HG02884 (cell line): ENCODE measurements at regions not wholly inside any gene's neighbourhood (a gene's known extent, or its start where the extent isn't known, plus 50 kb on each side); places are given as distances from the start of the nearest gene placed in this dataset.
A peak's percentile ranks its signal among the peaks of the same experiment; 100 is the strongest.

Source experiments
- ATAC-seq: cut with Tn5 transposase; IDR thresholded peaks from one replicate; pipeline ENCODE4 v1.9.1; 2021; ENCODE audit warnings: mild to moderate bottlenecking, moderate library complexity; ENCODE audit not compliant: unreplicated experiment

DNA sequence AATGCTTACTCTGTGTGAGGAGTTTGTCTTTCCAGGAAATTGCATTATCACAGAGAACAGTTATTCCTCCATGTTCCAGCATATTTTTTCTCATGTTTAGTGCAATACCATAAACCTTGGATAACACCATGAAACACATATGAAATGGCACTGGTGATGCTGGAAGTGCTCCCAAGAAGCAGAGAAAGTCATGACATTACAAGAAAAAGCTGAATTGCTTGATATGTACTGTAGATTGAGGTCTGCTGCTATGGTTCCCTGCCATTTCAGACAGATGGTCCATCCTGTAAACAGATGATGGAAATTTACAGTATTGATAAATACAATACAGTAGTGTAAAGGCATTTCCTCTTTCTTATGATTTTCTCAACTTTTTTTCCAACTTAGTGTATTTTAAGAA lies 422.1 kb downstream of the LRRIQ3 start:
- no peak for ATAC-seq

DNA sequence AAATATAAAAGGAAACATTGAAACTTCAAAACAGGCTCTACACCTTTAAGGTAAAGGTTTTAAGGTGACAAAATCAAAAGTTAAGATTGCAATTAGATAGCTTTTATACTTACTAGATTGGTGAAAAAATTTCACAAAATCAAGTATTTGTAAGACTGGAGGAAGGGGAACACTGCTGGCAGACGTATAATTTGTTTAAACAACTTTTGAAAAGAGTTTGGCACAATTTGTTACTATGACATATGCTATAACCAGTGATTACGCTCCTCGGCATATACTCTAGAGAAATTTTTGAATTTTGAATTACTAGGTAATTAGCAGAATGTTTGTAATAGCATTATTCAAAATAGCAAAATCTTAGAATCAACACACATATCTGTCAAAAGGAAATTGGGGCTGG lies 425.0 kb downstream of the LRRIQ3 start:
- no peak for ATAC-seq

DNA sequence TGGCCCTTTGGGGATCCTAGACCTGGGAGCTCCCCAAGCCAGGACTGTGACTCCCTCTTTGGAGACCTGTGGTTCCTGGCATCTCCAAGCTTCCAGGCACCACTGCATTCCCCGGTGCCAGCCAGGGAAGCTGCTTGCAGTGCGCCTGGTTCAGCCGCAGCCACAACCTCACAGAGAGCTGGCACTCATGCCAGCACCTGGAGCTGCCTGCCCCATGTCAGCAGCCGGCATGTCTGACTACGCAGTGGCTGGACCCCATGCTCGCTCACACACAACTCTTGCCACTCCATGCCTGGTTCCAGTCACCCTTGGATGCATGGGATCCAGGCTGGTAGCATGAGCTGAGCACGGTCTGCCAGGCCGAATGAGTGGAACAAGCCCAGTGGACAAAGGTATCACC lies 426.6 kb downstream of the LRRIQ3 start:
- ATAC-seq = no peak

DNA sequence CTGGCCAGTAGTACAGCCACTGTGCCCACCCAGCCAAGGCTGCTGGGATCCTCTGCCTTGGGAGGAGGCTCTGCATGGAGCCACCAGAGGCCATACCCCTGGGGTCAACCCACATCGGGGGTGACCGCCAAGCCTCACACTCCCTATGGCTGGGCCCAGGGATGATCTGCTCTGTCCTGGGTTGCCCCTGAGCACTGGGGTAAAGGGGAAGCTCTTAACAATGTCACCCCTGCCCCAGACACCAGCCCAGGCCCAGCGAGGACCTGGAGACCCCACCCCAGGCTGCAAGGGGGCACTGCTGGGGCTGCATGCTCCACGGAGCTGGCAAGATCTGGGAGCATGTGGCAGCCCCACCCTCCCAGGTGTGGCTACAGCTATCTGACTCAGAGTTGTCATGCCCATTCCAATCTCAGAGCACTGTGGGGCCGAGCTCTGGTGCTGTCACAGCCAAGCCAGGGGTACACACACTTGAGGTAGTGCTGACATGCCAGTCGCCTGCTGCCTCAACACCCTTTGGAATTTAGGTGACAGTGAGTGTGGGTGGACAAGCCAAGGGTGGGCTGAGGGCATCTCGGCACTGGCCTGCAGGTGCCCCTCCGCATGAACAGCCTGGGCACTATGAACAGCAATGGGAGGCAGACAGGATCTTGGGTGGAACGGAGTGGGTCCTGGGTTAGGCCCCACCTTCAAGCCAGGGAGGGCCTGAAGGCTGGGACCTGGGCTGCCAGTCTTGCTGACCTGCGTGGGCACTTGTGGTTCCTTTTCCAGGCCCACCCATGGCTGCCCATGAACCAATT lies 427.7 kb downstream of the LRRIQ3 start:
- no peak for ATAC-seq

DNA sequence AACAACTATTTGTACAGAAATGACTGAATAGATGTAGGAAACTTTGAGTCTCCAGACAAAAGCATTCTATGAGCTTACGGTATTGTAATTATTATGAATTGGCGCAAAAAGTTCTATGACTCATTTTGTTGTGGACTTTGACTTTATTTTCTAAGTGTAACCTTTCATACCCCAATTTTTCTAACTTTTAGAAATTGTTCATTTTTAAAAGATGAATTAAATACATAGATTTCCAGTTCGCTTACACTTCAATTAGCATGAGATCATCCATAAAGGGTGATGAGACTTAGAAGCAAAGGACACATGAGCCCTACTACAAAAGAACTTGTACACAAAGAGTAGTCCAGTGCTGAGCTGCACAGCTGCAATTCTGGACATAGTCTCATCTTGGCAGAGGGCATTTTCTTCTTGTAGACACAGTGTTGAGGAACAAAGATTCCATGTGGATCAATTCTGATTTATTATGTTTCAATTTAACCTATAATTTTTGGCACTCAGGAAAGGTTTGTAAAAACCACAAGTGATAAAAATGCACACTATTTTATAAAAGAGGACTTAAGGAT lies 431.1 kb downstream of the LRRIQ3 start:
- ATAC-seq = no peak

DNA sequence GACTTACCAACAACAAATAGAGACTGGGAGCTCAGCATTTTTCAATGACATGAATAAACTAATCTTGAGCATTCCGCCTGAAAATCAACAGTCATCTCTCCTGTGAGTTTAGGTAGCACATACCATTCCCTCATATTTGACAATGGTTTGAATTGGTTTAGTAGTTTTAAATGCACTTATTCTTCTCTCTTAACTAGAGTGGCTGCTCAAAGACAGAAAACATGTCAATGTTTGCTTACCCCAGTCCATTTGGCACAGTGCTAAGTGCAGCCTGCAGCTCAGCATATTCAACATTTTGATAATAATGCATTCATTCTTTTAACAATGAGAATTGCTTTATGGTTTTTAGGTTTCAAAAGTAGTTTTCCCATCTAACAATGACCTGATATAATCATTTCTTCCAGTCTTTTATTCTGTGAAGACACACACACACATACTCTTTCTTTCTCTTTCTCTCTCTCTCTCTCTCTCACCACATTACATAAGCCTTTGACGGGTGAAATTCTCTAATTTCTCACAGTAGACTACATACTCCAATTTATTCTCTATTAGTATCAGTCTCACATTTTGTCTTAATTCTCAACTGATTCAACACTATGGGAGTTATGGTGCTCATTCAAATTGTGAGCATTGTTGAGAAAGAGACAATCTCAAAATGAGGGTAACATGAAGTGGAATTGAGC lies 432.3 kb downstream of the LRRIQ3 start:
- ATAC-seq = no peak

DNA sequence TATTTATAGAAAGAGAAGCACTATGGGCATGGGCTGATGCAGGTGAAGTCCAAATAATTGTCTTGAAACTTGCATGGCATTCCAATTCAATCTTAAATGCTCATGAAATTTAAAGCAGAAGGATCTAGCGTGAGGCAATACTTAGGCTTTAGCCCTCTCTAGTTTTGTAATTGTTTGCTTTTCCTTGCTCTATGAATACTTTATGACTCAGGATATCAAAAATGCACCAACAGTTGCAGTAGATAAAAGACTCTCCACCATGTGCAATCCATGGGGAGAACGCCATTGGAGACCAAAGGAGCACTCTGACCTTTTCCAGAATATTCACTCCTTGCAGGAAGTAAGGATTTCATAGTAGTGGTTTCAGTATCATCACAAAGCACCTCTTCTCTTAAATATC lies 436.4 kb downstream of the LRRIQ3 start:
- ATAC-seq = no peak

DNA sequence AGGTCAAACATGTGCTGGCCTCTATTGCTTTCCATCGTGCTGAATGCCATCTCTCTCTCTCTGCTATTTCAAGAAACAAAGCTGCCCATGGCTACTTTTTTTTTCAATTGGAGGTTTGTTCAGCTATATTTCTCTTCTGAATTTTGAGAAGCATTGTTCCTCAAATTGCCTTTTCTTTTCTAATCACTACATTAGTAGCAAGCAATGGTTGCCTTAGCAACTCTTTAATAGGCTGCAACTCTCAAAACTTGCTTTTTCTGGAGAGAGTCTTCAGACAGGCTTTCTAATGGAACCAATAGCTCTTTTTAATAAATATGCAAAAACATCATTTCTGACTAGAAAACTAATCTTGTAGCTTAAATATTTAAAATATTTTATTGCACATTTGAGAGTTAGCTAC lies 439.0 kb downstream of the LRRIQ3 start:
- ATAC-seq = no peak

DNA sequence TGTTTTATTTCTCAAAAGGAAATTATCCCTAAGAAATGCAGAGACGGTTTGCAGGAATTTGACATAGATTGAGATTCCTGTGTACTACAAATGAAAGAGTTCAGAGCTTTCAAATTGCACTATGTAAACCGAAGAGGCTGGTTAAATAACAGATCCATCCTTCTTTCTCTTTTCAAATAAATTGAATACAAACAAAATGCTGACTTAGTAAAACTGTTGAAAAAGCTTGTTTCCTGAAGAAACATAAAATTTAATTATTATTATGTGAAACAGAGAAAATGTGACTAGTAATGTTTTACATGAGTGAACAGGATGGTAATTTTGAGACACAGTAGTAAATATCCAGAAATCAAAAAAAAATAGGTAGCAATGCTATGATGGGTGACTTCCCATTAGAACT lies 441.2 kb downstream of the LRRIQ3 start:
- ATAC-seq = no peak

DNA sequence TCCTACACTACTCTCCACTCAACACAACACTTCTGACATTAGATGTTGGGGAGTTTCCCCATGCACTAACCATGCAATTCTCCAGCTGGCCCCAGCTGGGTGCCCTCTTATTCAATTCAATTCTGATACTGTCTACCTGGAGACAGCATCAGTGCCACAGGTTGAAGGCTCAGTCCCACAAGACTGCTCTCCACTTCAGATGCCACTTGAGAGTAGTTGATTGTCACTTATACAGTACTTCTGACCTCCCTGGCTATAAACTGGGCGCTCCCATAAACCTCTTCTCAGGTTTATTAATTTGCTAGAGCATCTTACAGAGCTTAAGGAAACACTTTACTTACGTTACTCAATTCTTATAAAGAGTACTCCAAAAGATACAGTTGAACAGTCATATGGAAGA lies 442.3 kb downstream of the LRRIQ3 start:
- ATAC-seq = no peak

DNA sequence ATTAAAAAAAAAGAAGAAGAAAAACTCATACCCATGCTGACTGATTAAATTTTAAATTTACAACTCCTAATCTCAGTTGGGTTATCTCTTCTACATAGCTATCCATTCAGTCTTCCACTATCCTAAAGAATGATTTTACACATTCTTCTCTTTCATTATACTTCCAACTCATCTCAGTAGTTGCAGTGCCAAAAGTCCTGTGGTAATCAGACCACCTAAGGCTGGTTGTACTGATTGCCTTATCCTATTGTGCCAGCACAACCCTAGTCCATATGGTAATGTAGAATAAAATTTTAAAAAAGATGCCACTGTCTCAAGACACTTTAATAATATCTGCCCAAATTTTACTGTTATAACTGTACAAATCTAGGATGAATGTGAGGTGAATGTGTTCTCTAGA lies 448.0 kb downstream of the LRRIQ3 start:
- no peak for ATAC-seq

DNA sequence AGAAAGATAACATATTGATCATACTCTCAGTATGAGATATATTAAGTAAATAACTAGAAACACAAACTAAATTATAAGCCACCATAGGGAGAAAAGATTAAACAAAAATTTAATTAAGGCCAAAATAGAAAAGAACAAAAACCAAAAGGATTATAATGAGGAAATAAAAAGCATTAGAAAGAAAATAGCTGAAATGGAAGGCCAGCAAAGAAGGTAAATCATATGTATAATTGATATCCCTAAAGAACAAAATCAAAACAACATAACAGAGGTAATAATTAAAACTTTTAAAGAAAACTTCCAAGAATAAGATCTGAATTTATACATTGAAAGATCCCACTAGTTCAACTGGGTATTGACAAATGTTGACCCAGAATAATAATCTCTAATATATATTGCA lies 453.0 kb downstream of the LRRIQ3 start:
- no peak for ATAC-seq

DNA sequence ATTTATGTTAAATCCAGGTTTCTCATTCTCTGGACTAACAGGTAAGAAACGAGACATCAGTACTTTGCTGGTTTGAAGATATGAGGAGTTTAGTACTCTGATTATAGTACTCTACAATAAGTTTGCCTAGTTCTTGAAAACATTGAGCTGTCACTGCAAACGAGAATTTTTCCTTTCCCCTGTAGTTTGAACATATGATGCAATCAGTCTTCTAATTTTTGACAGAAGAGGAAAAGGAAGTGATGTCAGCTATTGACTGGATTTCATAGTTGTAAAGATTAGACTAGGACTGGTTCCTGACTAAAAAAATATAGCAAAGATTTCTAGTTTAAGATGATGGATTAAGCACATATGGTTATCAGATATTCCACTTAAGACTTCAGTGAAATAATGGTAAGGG lies 461.9 kb downstream of the LRRIQ3 start:
- no peak for ATAC-seq

DNA sequence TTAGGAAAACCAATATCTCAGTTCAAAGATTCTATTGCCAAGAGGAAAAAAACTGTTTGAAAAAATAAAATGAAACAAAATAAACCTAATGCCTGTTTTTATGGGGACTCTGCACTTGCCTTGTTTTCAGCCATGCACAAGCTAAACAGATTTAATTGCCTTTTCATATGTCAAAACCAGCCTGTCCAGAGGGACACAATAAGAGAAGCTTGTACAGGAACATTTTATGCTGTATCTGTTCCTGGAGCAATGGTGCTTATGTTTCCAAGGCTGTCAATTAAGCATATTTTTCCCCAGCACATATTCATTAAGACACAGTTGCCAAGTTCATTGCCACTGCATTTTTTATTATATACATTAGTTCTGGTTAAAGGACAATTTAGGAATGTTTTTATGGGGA lies 470.9 kb downstream of the LRRIQ3 start:
- ATAC-seq = no peak

DNA sequence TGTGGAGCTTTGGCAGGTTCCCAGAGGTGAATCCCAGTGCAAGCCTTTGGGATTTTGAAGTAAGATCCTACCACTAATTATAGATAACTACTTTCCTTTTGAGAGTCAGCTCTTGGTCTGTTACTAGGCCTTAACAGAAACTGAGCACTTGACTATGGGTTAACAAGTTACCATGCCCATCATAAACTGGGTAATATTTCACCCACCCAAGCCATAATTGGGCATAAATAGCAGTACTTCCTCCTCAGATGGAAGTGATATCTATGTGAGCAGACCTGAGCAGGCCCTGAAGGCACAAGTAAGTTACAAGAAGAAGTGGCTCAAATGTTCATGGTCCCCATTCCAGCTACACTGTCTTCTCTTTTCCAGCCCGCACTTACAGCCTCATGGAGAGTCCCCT lies 475.9 kb downstream of the LRRIQ3 start:
- no peak for ATAC-seq

DNA sequence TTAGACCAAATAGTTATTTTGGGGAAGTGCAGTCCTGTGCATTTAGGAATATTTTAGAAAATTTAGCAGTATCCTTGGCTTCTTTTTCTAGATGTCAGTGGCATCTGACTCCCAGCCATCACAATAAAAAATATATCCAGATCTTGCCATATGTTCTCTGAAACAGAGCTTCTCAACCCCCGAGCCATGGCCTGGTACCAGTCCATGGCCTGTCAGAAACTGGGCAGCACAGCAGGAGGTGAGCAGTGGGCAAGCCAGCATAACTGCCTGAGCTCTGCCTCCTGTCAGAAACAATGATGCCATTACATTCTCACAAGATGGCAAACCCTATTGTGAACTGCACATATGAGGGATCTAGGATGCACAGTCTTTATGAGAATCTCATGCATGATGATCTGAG lies 480.0 kb downstream of the LRRIQ3 start:
- ATAC-seq = no peak

DNA sequence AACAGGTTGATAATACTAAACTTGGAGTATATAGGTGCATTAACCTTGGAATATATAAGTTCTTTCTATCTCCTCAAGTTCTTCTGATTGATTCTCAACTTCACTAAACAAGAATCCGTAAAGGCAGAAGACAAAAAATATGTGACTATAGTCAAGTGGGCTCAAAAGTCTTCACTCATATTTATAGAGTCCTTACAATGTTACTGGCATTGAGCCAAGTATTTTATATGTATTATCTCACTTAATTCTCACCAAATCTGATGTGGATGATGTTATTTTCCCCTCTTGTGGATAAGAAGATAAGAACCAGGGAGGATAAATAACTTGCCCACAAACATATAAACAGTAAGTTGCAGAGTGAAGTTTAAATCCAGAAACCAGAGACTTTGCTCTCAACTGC lies 486.9 kb downstream of the LRRIQ3 start:
- ATAC-seq = no peak

DNA sequence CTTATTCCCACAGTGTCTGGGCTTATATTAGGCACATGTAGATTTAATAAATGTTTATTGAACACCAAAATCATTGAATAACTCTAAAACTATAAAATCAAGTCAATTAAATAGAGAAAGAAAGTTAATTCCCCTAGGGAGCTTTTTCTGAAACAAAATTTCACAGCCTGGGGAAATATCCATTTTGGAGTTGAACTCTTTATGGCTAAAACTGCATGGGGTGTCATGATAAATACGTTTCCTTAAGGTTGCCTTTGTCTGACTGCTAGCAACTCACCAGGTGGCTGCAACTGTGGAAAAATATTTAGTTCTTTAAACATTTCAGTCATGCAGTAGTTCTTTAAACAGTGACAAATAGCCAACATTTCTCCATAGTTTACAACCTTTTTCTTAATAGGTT lies 496.1 kb downstream of the LRRIQ3 start:
- ATAC-seq = no peak

DNA sequence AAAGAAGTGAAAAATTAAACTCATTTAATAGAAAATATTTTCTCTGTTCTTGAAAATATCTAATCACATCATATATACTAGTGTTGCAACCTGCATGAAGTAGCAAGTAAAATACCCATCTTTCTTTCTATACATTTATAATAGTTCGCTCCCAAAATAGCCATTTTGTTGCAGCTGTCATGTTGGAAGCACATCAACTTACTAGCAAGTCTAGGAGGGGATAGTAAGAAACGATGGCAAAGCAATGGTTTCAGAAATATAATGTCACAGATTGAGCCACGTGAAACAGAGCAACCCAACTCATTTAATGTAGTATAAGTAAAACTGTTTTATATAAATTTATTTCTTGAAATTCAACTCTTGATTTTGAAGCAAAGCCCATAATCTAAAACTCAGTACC lies 521.8 kb downstream of the LRRIQ3 start:
- ATAC-seq = no peak

DNA sequence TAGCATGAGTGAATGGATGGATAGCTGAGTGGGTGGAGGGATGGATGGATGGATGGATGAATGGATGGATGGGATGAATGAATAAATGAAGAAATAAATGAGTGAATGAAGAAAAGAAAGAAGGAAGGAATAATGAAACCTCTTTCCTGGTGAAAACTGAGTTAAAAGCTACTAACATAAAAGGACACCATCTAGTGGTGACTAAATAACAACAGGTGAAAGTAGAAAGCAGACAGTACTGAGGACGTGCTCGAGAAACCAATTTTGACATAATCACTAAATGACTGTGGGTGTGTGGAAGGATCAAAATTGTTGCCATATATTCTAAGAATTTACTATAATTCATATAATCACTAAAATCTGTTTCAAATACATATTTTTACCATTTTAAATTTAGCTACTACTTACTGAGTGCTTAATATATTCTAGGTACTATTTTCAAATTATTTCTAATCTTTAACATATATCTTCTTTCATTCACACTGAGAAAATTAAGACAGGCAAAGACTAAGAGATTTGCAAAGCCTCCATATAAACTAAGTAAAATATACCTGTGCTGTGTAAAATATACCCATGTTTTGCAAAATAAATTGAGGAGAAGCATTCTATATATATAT lies 522.9 kb downstream of the LRRIQ3 start:
- peak; percentile 76 for ATAC-seq

DNA sequence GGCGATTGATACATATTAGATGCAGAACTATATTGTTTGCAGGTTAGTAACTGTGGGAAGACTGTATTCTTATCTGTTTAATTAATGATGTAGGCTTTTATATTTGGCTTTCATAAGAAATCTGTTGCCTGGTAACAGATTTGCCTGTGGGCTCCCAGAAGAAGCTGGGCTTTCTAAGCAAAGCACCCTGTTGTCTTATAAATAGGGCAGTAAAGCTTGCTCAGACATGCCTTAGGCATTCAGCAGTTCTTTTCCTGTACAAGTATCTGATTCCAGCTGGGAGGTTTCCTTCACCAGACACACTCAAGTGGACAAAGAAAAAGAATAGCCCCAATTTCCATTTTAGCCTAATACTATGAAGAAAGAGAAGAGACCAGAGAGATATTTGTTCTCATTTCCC lies 524.0 kb downstream of the LRRIQ3 start:
- ATAC-seq = no peak

DNA sequence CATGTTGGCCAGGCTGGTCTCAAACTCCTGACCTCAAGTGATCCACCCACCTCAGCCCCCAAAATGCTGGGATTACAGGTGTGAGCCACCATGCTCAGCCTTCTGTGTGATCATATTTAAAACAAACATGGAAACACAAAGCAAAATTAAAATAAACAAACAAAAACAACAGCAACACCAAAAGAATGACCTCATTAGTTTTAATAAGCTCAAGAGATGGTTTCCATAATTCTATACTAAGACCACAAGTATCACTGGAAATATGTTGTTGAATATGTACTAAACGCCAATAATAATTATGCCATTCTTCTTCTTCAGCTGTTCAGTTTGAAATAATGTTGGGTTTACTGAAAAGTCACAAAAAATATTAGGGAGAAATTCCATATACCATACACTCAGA lies 526.4 kb downstream of the LRRIQ3 start:
- no peak for ATAC-seq
